Epithelial cell of proximal tubule (primary cell): ENCODE measurements at regions not wholly inside any gene's neighbourhood (a gene's known extent, or its start where the extent isn't known, plus 50 kb on each side); places are given as distances from the start of the nearest gene placed in this dataset.
A peak's percentile ranks its signal among the peaks of the same experiment; 100 is the strongest.

Source experiments
- DNase-seq: peaks from one replicate; pipeline ENCODE4 v3.0.0-alpha.2; 2011; ENCODE audit warnings: low read depth
- H3K4me3 ChIP-seq: 2 replicates; pipeline ENCODE4 v1.5.1; 2011; ENCODE audit warnings: low read depth, mild to moderate bottlenecking, low read length
- CTCF ChIP-seq: conservative IDR thresholded peaks from 2 replicates; pipeline ENCODE4 v1.5.1; 2012; ENCODE audit warnings: low read depth, mild to moderate bottlenecking, low read length

GRCh38 chr1:8212580-8213031 lies 105.3 kb upstream of the SLC45A1 start:
- H3K4me3 ChIP-seq = no peak overlapping the region
- TF ChIP-seq CTCF = no peak
- DNase-seq = no peak

- no peak for TF ChIP-seq CTCF
- H3K4me3 ChIP-seq = no peak overlapping the region
- DNase-seq = peak; percentile 71
These were observed 105.9 kb upstream of the SLC45A1 start for GRCh38 chr1:8211883-8212579.

- no peak for TF ChIP-seq CTCF
- DNase-seq = no peak
- no peak overlapping the region for H3K4me3 ChIP-seq
These were observed 106.5 kb upstream of the SLC45A1 start for GRCh38 chr1:8211251-8211882.

- no peak for DNase-seq
- H3K4me3 ChIP-seq = no peak overlapping the region
- no peak for TF ChIP-seq CTCF
These were observed 110.7 kb upstream of the SLC45A1 start for GRCh38 chr1:8207202-8207601.

GRCh38 chr1:8206391-8206790 lies 111.5 kb upstream of the SLC45A1 start:
- H3K4me3 ChIP-seq = no peak overlapping the region
- TF ChIP-seq CTCF = no peak
- no peak for DNase-seq

- TF ChIP-seq CTCF = no peak
- H3K4me3 ChIP-seq = no peak overlapping the region
- no peak for DNase-seq
These were observed 112.1 kb upstream of the SLC45A1 start for GRCh38 chr1:8205771-8206170.

- no peak for TF ChIP-seq CTCF
- no peak overlapping the region for H3K4me3 ChIP-seq
- DNase-seq = no peak
These were observed 113.1 kb upstream of the SLC45A1 start for GRCh38 chr1:8204826-8205225.
